HG03196 (cell line): ENCODE measurements at regions not wholly inside any gene's neighbourhood (a gene's known extent, or its start where the extent isn't known, plus 50 kb on each side); places are given as distances from the start of the nearest gene placed in this dataset.
"Not testable (repeated sequence)": the region's sequence is repeated elsewhere in the genome, so short reads cannot be mapped to it uniquely, and the experiment has no call there.

Source experiments
- ATAC-seq: cut with Tn5 transposase; IDR thresholded peaks from one replicate; pipeline ENCODE4 v1.9.1; 2021; ENCODE audit not compliant: unreplicated experiment

DNA sequence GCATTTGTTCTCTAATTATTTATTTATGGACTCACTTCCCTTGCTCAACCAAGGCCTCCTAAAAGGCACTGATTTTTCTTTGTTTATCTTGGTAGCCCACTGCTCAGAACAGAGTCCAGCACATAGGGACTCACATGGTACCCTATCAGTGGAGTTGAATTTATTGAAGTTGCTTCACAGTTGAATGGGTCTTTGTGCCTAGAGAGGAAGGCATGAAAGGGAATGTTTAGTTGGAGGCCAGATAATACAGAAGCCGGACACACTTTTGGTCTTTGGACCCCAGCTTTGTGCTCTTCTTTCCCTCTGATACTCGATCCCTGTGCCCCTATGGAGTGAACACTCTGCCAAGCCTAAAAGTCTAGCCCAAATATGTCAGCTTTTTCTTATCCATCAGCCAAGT, 429.0 kb downstream of the PRDM2 start:
- ATAC-seq, result no peak

- no peak for ATAC-seq
Measured at GRCh38 chr1:14135070-14135469, 435.1 kb downstream of the PRDM2 start.

- ATAC-seq, result no peak
Measured at GRCh38 chr1:14136152-14136763, 436.3 kb downstream of the PRDM2 start.

- no peak for ATAC-seq
Measured at GRCh38 chr1:14136881-14137280, 436.9 kb downstream of the PRDM2 start.

GRCh38 chr1:14137411-14138134, 437.6 kb downstream of the PRDM2 start:
- no peak for ATAC-seq

DNA sequence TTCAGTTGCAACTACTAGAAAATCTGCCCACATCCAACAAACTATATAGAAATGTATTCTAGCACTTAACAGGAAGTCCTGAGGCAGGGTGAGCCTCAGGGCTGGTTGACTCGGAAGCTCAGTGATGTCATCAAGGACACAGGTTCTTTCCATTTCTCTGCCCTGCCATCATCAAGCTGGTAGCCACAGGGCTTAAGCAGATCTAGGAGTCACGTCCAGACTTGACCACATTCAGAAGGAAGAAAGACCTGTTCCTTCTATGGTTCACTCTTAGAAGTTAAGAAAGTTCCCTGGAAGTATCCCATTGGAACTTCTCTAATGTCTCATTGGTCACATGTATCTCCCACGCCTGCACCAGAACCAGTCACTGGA, 438.1 kb downstream of the PRDM2 start:
- ATAC-seq, result no peak

DNA sequence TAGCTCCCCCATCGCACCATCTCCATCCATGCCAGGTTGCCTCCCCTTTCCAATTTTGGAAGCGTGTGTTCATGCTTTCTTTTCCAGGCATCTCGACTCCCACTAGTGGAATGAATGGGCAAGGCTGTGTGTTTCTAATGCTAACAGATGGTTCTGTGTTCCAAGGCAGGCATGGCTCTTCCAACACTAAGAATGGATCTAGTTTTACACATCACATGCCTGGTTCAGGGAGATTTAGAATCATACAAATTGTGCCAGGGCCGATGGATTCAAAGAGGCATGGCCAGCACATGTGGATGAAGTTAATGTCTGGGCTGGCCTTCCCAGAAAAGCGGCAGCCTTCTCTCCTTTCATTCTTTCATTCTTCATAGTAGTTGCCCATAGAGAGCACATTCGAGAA, 438.7 kb downstream of the PRDM2 start:
- no peak for ATAC-seq

- no peak for ATAC-seq
Measured at GRCh38 chr1:14140831-14141401, 440.9 kb downstream of the PRDM2 start.

DNA sequence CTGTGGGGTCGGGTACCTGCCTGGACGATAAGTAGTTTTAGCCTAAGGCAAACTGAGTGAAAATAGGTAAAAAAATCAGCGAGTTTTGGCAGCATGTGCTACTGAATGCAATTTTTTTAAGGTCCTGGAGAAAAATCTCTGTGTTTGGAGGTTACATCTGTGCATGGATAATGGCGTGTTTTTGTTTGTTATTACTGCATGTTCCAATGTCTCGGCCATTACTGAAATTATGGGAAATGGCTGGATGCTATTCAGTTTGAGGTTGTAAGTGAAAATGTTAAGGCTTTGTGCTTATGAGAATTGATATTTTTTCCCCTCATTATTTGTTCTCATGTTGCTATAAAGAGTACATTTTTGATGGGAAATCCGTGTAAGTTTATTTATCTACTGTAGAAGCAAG, 441.7 kb downstream of the PRDM2 start:
- ATAC-seq, result no peak

GRCh38 chr1:14142397-14143100, 442.6 kb downstream of the PRDM2 start:
- no peak for ATAC-seq

DNA sequence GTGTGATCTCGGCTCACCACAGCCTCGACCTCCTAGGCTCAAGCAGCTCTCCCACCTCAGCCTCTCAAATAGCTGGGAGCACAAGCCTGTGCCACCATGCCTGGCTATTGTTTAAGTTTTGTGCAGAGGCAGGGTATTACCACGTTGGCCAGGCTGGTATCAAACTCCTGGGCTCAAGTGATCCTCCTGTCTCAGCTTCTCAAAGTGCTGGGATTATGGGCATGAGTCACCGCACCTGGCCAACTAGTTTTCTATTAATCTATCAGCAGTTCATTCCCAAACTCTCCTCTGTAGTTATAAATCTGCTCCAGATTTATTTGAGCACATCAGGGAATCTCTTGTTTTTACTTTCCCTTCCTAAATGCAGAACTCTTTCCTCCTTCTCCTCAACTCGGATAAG, 443.8 kb downstream of the PRDM2 start:
- no peak for ATAC-seq

DNA sequence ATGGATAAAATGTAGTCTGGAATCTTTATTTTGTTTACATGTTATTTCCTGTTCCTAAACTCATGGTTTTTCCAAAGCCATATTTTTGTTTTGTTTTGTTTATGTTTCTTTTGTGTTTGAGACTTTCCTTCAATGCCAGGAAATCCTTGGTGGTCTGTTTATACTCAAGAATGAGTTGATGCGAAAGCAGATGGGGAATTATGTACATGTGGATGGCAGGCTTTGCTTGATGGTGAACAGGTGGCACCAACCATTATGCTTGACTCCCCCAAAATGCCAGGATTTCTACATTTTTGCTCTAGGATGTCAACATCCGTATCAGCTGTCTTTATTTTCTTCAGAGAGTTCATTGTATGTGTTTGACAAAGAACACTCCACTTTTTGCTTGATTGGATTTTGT, 448.5 kb downstream of the PRDM2 start:
- ATAC-seq, result no peak

DNA sequence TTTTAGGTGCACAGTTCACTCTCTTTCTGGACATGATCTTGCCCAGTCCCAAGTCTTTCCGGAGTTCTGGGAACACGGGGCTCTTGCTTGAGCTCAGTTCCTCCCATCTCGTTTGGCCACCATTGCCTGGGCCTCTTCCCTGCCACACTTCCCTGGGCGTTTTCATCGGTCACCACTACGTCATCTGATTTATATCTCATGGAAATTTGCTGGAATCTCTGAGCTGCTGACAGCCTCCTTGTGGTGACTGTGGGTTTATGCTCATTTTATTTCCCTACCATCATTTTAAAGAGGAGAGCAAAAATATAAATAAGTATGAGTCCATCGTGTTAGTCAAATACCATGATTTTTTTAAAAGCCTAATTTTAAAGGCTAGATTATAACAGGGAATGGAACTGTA, 449.1 kb upstream of the KAZN start:
- no peak for ATAC-seq

- ATAC-seq, result no peak
Measured at GRCh38 chr1:14156543-14156942, 441.9 kb upstream of the KAZN start.

DNA sequence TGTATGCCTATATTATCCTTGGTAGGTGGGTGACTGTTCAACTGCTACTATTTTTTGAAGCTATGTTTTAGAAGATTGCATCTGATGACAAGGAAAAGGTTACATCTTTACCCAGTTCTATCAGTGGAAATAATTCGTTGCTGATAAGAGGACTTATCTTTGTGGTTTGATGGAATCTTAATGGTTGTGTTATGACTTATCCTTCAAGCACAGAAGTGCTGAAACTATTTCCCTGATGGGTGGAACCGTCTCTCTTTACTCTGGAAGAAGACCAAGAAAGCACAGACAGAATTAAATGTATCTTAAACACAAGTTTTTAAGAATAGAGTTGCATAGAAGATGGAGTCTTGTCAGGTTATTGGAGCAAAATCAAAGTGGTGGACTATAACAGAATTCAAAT, 437.7 kb upstream of the KAZN start:
- ATAC-seq, result no peak

DNA sequence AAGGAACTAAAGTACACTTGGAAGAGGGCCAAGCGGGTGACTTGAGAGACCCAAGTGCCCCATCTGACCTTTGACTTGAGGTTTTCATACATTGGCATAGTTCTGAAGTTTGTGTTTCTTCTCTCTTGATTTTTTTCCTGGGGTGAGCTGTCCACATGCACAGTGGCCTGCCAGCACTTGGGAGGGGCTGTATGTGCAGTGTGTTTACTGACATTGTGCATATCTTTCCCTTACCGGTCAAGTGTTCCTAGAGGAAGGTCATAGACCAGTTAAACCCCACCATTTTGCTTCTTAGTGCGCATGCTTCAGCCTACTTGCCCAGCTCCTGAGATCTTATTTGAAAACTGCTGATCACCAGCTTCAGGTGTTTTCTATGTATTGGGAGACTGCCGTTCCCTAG, 435.2 kb upstream of the KAZN start:
- ATAC-seq, result no peak

- no peak for ATAC-seq
Measured at GRCh38 chr1:14165371-14165801, 433.1 kb upstream of the KAZN start.

DNA sequence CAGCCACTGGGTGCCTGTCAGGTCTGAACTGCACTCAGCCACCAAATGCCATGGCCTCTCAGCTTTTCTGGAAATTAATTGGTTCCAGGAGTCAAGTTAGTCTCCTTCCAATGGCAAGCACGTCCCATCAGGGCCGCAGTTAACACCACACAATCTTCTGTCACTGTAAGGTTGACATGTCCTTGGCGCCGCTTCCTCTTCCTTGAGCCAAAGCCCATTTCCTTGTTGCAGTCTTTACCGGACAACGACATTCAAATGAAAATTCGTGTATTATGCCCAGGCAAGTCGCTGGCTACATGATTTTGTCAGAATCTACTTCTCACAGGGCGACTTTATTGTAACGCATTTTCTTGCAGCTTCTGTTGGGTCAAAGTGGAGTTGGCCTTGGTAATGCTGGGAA, 430.6 kb upstream of the KAZN start:
- ATAC-seq, result no peak

DNA sequence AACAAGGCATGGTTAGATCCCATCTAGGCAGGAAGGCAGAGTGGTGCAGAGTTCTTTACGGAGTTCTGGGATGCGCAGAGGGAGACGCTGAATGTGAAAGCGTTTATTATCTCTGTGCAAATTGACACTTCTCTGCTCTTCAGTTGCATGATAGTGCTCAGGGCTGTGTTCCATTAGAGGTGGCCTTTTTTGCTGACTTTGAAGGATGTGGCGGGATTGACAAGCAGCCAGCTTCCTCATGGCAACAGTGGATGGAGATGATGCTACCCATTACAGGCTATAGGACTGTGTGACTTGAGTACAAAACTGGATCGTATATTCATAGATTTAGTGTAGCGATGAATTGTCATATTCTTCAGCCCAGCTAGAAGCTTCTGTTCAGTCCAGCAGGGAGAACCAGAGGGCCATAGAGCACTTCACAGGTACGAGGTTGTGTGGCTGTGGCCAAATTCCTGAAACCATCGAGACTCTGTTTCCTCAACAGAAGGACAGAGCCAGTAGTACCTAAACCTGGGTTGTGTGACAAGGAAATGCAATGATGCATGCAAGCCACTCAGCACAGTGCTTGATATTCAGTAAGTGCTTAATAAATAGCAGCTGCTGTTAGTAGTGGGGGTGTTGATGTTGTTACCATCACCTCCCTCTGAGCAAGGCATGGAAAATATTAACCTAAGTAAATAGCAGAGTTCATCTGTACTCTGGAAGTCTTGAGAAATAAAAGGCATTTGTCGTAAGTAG, 430.0 kb upstream of the KAZN start:
- no peak for ATAC-seq

GRCh38 chr1:14173598-14173997, 424.9 kb upstream of the KAZN start:
- ATAC-seq, result no peak

- not testable (repeated sequence) for ATAC-seq
Measured at GRCh38 chr1:14177866-14178265, 420.6 kb upstream of the KAZN start.
